Ammon's horn (tissue), 1 donor: ENCODE measurements at regions not wholly inside any gene's neighbourhood (a gene's known extent, or its start where the extent isn't known, plus 50 kb on each side); places are given as distances from the start of the nearest gene placed in this dataset.
"Not testable (repeated sequence)": the region's sequence is repeated elsewhere in the genome, so short reads cannot be mapped to it uniquely, and the experiment has no call there.

Experiments
- DNase-seq: peaks from one replicate; pipeline ENCODE4 v3.0.0-alpha.2; 2016; ENCODE audit warnings: low spot score

- DNase-seq, result no peak
Observed at GRCh38 chr5:124963236-124963919, 216.9 kb upstream of the ZNF608 start.

- DNase-seq, result not testable (repeated sequence)
Observed at GRCh38 chr5:124966741-124967140, 220.3 kb upstream of the ZNF608 start.

- not testable (repeated sequence) for DNase-seq
Observed at GRCh38 chr5:124970381-124970780, 223.9 kb upstream of the ZNF608 start.

- no peak for DNase-seq
Observed at GRCh38 chr5:124972703-124973102, 226.3 kb upstream of the ZNF608 start.

GRCh38 chr5:124973661-124974060 lies 227.2 kb upstream of the ZNF608 start:
- DNase-seq, result no peak

- DNase-seq, result no peak
Observed at GRCh38 chr5:124976086-124976485, 229.6 kb upstream of the ZNF608 start.

- DNase-seq, result no peak
Observed at GRCh38 chr5:124979251-124979650, 232.8 kb upstream of the ZNF608 start.

GRCh38 chr5:124980163-124980941 lies 233.9 kb upstream of the ZNF608 start:
- peak; percentile 87 for DNase-seq

GRCh38 chr5:124981901-124982300 lies 235.5 kb upstream of the ZNF608 start:
- DNase-seq, result no peak

- DNase-seq, result no peak
Observed at GRCh38 chr5:124986170-124986569, 239.7 kb upstream of the ZNF608 start.

GRCh38 chr5:124986667-124987066 lies 240.2 kb upstream of the ZNF608 start:
- DNase-seq, result no peak

GRCh38 chr5:124987786-124988185 lies 241.3 kb upstream of the ZNF608 start:
- not testable (repeated sequence) for DNase-seq

GRCh38 chr5:124990723-124991122 lies 244.3 kb upstream of the ZNF608 start:
- DNase-seq, result no peak

GRCh38 chr5:124995421-124995820 lies 249.0 kb upstream of the ZNF608 start:
- DNase-seq, result no peak

- no peak for DNase-seq
Observed at GRCh38 chr5:124996023-124996763, 249.8 kb upstream of the ZNF608 start.

GRCh38 chr5:124996764-124997077 lies 250.3 kb upstream of the ZNF608 start:
- no peak for DNase-seq

- no peak for DNase-seq
Observed at GRCh38 chr5:124997186-124997893, 250.9 kb upstream of the ZNF608 start.

- no peak for DNase-seq
Observed at GRCh38 chr5:124998520-124998919, 252.1 kb upstream of the ZNF608 start.

- no peak for DNase-seq
Observed at GRCh38 chr5:125002727-125003598, 256.5 kb upstream of the ZNF608 start.

GRCh38 chr5:125004009-125004408 lies 257.6 kb upstream of the ZNF608 start:
- no peak for DNase-seq

- DNase-seq, result peak; percentile 6
Observed at GRCh38 chr5:125005266-125005665, 258.8 kb upstream of the ZNF608 start.
